Upper lobe of right lung (tissue), 1 donor: ENCODE measurements at regions not wholly inside any gene's neighbourhood (a gene's known extent, or its start where the extent isn't known, plus 50 kb on each side); places are given as distances from the start of the nearest gene placed in this dataset.
A peak's percentile ranks its signal among the peaks of the same experiment; 100 is the strongest.

Experiments used
- ATAC-seq: fragments of 200-7000 bp; cut with Tn5 transposase; one replicate; pipeline ENCODE4 v1.9.1; 2020; ENCODE audit warnings: mild to moderate bottlenecking, moderate library complexity
- DNase-seq: peaks from one replicate; pipeline ENCODE4 v3.0.0-alpha.2; 2020
- H3K27ac ChIP-seq: fragments of 200-600 bp; one replicate; pipeline ENCODE4 v1.8.0; 2022
- H3K27me3 ChIP-seq: fragments of 200-600 bp; one replicate; pipeline ENCODE4 v1.8.0; 2022; ENCODE audit warnings: mild to moderate bottlenecking
- H3K36me3 ChIP-seq: fragments of 200-600 bp; one replicate; pipeline ENCODE4 v1.8.0; 2022
- H3K4me1 ChIP-seq: fragments of 200-600 bp; one replicate; pipeline ENCODE4 v1.8.0; 2022
- H3K4me3 ChIP-seq: fragments of 200-600 bp; one replicate; pipeline ENCODE4 v1.8.0; 2022; ENCODE audit warnings: mild to moderate bottlenecking
- H3K9me3 ChIP-seq: fragments of 200-600 bp; one replicate; pipeline ENCODE4 v1.8.0; 2022
- CTCF ChIP-seq: fragments of 200-600 bp; IDR thresholded peaks from one replicate; pipeline ENCODE4 v1.8.0; 2022; ENCODE audit warnings: antibody characterized with exemption
- intact Hi-C: fragments of 100-400 bp; cut with DNase I; formaldehyde crosslinking; loops from one replicate; pipeline ENCODE4 v1.11.0; 2022
- donor health status: DM: no; HTN: yes; CAD: no; lungs with severe emphysema.

GRCh38 chr10:31705136-31705535, 223.5 kb downstream of the ARHGAP12 start:
- no peaks in the 10 kb centered on the region for H3K9me3 ChIP-seq
- DNase-seq = no peak
- TF ChIP-seq CTCF = no peak
- intact Hi-C loops = no loop called here
- H3K27ac ChIP-seq = no peak overlapping the region
- H3K4me3 ChIP-seq = no peak overlapping the region
- H3K27me3 ChIP-seq = no peaks in the 10 kb centered on the region
- H3K4me1 ChIP-seq = peaks cover 61% of the 10 kb centered on the region
- ATAC-seq = no peak
- H3K36me3 ChIP-seq = no peaks in the 10 kb centered on the region

- ATAC-seq (no peak), DNase-seq (no peak)
- no peak overlapping the region for H3K4me3 ChIP-seq
- intact Hi-C loops = no loop called here
- H3K27me3 ChIP-seq = no peaks in the 10 kb centered on the region
- H3K9me3 ChIP-seq = no peaks in the 10 kb centered on the region
- no peak overlapping the region for H3K27ac ChIP-seq
- H3K36me3 ChIP-seq = no peaks in the 10 kb centered on the region
- TF ChIP-seq CTCF = no peak
- peaks cover 71% of the 10 kb centered on the region for H3K4me1 ChIP-seq
Observed at GRCh38 chr10:31704195-31704594, 224.4 kb downstream of the ARHGAP12 start.

- no peak overlapping the region for H3K27ac ChIP-seq
- intact Hi-C loops = no loop called here
- ATAC-seq = no peak
- no peaks in the 10 kb centered on the region for H3K27me3 ChIP-seq
- no peaks in the 10 kb centered on the region for H3K9me3 ChIP-seq
- H3K4me1 ChIP-seq = peaks cover 74% of the 10 kb centered on the region
- H3K36me3 ChIP-seq = no peaks in the 10 kb centered on the region
- no peak for TF ChIP-seq CTCF
- DNase-seq = no peak
- no peak overlapping the region for H3K4me3 ChIP-seq
Observed at GRCh38 chr10:31702954-31703353, 225.7 kb downstream of the ARHGAP12 start.

GRCh38 chr10:31702005-31702404, 226.6 kb downstream of the ARHGAP12 start:
- intact Hi-C loops = no loop called here
- Histone ChIP-seq H3K4me1 (peaks cover 74% of the 10 kb centered on the region), H3K27ac (peak overlapping the region; percentile 95), H3K27me3 (no peaks in the 10 kb centered on the region), H3K4me3 (no peak overlapping the region), H3K9me3 (no peaks in the 10 kb centered on the region), H3K36me3 (no peaks in the 10 kb centered on the region)
- TF ChIP-seq CTCF = no peak
- DNase-seq (no peak), ATAC-seq (no peak)

- DNase-seq (no peak), ATAC-seq (peak; percentile 12)
- Histone ChIP-seq H3K36me3 (no peaks in the 10 kb centered on the region), H3K27ac (peak overlapping the region; percentile 95), H3K4me3 (no peak overlapping the region), H3K4me1 (peaks cover 74% of the 10 kb centered on the region), H3K9me3 (no peaks in the 10 kb centered on the region), H3K27me3 (no peaks in the 10 kb centered on the region)
- TF ChIP-seq CTCF = no peak
- intact Hi-C loops = no loop called here
Observed at GRCh38 chr10:31701546-31701945, 227.1 kb downstream of the ARHGAP12 start.

- H3K9me3 ChIP-seq = no peaks in the 10 kb centered on the region
- H3K4me3 ChIP-seq = no peak overlapping the region
- DNase-seq (no peak), ATAC-seq (no peak)
- TF ChIP-seq CTCF = no peak
- no peaks in the 10 kb centered on the region for H3K27me3 ChIP-seq
- H3K27ac ChIP-seq = peak overlapping the region; percentile 95
- no peaks in the 10 kb centered on the region for H3K36me3 ChIP-seq
- intact Hi-C loops = no loop called here
- peaks cover 64% of the 10 kb centered on the region for H3K4me1 ChIP-seq
Observed at GRCh38 chr10:31700181-31700611, 228.4 kb downstream of the ARHGAP12 start.
